ENCODE measurements at regions not wholly inside any gene's neighbourhood (a gene's known extent, or its start where the extent isn't known, plus 50 kb on each side); places are given as distances from the start of the nearest gene placed in this dataset.

DNA sequence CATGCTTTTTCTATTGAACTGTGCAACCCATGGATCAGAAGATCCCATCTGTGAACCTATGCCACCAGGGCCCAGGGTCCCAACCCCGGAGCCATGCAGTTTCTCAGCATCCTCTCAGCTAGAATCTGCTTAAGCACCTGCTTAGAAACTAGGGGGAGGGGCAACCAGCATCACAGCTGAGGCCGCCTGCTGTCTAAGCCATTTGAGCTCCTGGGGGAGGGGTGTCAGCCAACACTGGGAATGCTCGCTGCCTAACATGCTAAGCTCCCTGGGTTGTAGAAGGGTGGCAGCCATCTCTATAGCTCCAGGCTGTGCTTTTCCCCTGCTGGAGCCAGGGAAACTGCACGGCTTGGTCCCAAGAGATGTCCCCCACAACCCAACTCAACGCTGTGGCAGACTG lies 322.8 kb downstream of the EDEM1 start:
- intact Hi-C loops (cut with DNase I; ENCODE audit: low total_unique reads): no loop called here
- H3K4me3 ChIP-seq (ENCODE audit: low read depth, poor library complexity, severe bottlenecking): no peak overlapping the region
- 80% methylated on average over 4 to 5 of the region's 5 CpGs for WGBS, 2 donors
- DNase-seq (ENCODE audit: low spot score in 2 of 2): no peak
- no peak for TF ChIP-seq CTCF (IDR thresholded peaks at IDR 0.05)
- TF ChIP-seq POLR2A (IDR thresholded peaks at IDR 0.05): no peak

DNA sequence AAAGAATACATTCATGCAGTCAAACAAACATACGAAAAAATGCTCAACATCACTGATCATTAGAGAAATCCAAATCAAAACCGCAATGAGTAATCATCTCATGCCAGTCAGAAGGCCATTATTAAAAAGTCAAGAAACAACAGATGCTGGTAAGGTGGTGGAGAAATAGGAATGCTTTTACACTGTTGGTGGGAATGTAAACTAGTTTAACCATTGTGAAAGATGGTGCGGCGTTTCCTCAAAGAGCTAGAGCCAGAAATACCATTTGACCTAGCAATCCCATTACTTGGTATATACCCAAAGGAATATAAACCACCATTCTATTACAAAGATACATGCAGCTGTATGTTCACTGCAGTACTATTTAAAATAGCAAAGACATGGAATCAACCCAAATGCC lies 330.4 kb downstream of the EDEM1 start:
- intact Hi-C loops (cut with DNase I; ENCODE audit: low total_unique reads): no loop called here
- WGBS, 2 donors: 91 to 95% methylated on average over 4 of the region's 4 CpGs
- no peak for DNase-seq (ENCODE audit: low spot score in 2 of 2)

GRCh38 chr3:5520237-5520636 lies 332.7 kb downstream of the EDEM1 start:
- no peak for DNase-seq (ENCODE audit: low spot score in 2 of 2)
- no peak for TF ChIP-seq POLR2A (IDR thresholded peaks at IDR 0.05)
- TF ChIP-seq CTCF (IDR thresholded peaks at IDR 0.05): no peak
- intact Hi-C loops (cut with DNase I; ENCODE audit: low total_unique reads): no loop called here
- H3K4me3 ChIP-seq (ENCODE audit: low read depth, poor library complexity, severe bottlenecking): no peak overlapping the region
- 65 to 74% methylated on average over 5 of the region's 5 CpGs for WGBS, 2 donors

More for the DNA sequence above, 330.4 kb downstream of the EDEM1 start:
- no peak overlapping the region for H3K4me3 ChIP-seq (ENCODE audit: low read depth, poor library complexity, severe bottlenecking)
- no peak for TF ChIP-seq CTCF (IDR thresholded peaks at IDR 0.05)
- TF ChIP-seq POLR2A (IDR thresholded peaks at IDR 0.05): no peak

DNA sequence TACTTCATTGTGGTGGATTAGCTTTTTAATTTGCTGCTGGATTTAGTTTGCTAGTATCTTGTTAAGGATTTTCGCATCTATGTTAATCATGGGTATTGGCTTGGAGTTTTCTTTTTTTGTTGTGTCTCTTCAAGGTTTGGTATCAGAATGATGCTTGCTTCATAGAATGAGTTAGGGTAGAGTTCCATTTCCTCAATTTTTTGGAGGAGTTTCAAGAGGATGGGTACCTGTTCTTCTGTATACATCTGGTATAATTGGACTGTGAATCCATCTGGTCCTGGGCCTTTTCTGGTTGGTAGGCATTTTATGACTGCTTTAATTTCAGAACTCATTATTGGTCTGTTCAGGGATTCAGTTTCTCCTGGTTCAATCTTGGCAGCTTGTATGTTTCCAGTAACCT lies 335.6 kb downstream of the EDEM1 start:
- 95 to 97% methylated on average over 1 of the region's 1 CpG for WGBS, 2 donors
- intact Hi-C loops (cut with DNase I; ENCODE audit: low total_unique reads): no loop called here
- no peak overlapping the region for H3K4me3 ChIP-seq (ENCODE audit: low read depth, poor library complexity, severe bottlenecking)
- DNase-seq (ENCODE audit: low spot score in 2 of 2): no peak
- TF ChIP-seq CTCF (IDR thresholded peaks at IDR 0.05): no peak
- TF ChIP-seq POLR2A (IDR thresholded peaks at IDR 0.05): no peak

DNA sequence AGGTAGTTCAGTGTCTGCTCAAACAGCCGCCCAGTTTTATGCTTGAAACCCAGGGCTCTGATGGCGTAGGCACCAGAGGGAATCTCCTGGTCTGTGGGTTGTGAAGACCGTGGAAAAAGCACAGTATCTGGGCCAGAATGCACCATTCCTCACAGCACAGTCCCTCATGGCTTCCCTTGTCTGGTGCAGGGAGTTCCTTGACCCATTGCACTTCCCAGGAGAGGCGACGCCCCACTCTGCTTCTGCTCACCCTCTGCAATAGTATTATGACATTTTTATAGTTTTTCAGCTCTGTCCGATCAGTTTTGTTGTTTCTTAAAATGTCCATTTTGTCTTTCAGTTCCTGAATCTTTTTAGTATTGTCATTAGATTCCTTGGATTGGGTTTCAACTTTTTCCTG lies 343.5 kb downstream of the EDEM1 start:
- WGBS, 2 donors: 74 to 86% methylated on average over 6 of the region's 6 CpGs
- intact Hi-C loops (cut with DNase I; ENCODE audit: low total_unique reads): no loop called here
- no peak for DNase-seq (ENCODE audit: low spot score in 2 of 2)
- H3K4me3 ChIP-seq (ENCODE audit: low read depth, poor library complexity, severe bottlenecking): no peak overlapping the region
- TF ChIP-seq POLR2A (IDR thresholded peaks at IDR 0.05): no peak
- TF ChIP-seq CTCF (IDR thresholded peaks at IDR 0.05): no peak

- intact Hi-C loops (cut with DNase I; ENCODE audit: low total_unique reads): no loop called here
- H3K4me3 ChIP-seq (ENCODE audit: low read depth, poor library complexity, severe bottlenecking): no peak overlapping the region
- WGBS, 2 donors: 68 to 74% methylated on average over 3 of the region's 3 CpGs
- DNase-seq (ENCODE audit: low spot score in 2 of 2): no peak
- TF ChIP-seq POLR2A (IDR thresholded peaks at IDR 0.05): no peak
- no peak for TF ChIP-seq CTCF (IDR thresholded peaks at IDR 0.05)
Observed at GRCh38 chr3:5531741-5532290, 344.3 kb downstream of the EDEM1 start.
